ENCODE measurements at regions not wholly inside any gene's neighbourhood (a gene's known extent, or its start where the extent isn't known, plus 50 kb on each side); places are given as distances from the start of the nearest gene placed in this dataset.

GRCh38 chr5:121024416-121025311 lies 560.6 kb downstream of the PRR16 start:
- TF ChIP-seq CTCF (IDR thresholded peaks at IDR 0.05) (no peak), POLR2A (IDR thresholded peaks at IDR 0.05) (no peak)

Measured in Peyer's patch (tissue), 4 donors.